H1 (cell line): ENCODE measurements at regions not wholly inside any gene's neighbourhood (a gene's known extent, or its start where the extent isn't known, plus 50 kb on each side); places are given as distances from the start of the nearest gene placed in this dataset.

Experiments
- CTCF ChIA-PET: fragments of 300-600 bp; sonication (Branson Sonifier 250); formaldehyde crosslinking; loops from one replicate; lab custom pipeline; 2021; ENCODE audit not compliant: partially characterized antibody; lab: Charles Lee
- POLR2A ChIA-PET: fragments of 300-600 bp; sonication (Branson Sonifier 250); formaldehyde crosslinking; loops from one replicate; lab custom pipeline; 2021; ENCODE audit warnings: inconsistent platforms; ENCODE audit not compliant: partially characterized antibody; lab: Charles Lee
- DNase-seq, 2 experiments: peaks; one replicate each; pipeline versions ENCODE4 v3.0.0 to v3.0.0-alpha.2; 2010 to 2022; ENCODE audit warnings: low spot score in 2 of 2, low read depth in 1 of 2, mixed read lengths in 1 of 2
- FAIRE-seq: peaks from 2 replicates; lab custom pipeline; 2011; peaks lifted over from hg19 to GRCh38; lab: Jason Lieb, UNC
- H2AFZ ChIP-seq: 2 replicates; pipeline ENCODE4 v1.8.1; 2012; ENCODE audit warnings: low read length, inconsistent platforms
- H2AK5ac ChIP-seq: 2 replicates; pipeline ENCODE4 v1.6.1; 2013; ENCODE audit warnings: low read depth, low read length
- H2BK120ac ChIP-seq: replicated peaks from 2 replicates; pipeline ENCODE3; 2013; ENCODE audit warnings: low read depth, low read length, inconsistent platforms
- H2BK12ac ChIP-seq: 2 replicates; pipeline ENCODE4 v1.6.1; 2013; ENCODE audit warnings: low read depth, low read length
- H2BK15ac ChIP-seq: 2 replicates; pipeline ENCODE4 v1.6.1; 2013; ENCODE audit warnings: low read length
- H2BK20ac ChIP-seq: 2 replicates; pipeline ENCODE4 v1.6.1; 2013; ENCODE audit warnings: low read length
- H2BK5ac ChIP-seq: 2 replicates; pipeline ENCODE4 v1.6.1; 2013; ENCODE audit warnings: low read depth, low read length
- H3K14ac ChIP-seq: 2 replicates; pipeline ENCODE4 v1.6.1; 2013; ENCODE audit warnings: inconsistent platforms; ENCODE audit not compliant: insufficient read length
- H3K18ac ChIP-seq: 2 replicates; pipeline ENCODE4 v1.6.1; 2013; ENCODE audit warnings: low read length; ENCODE audit errors: extremely low read depth
- H3K23ac ChIP-seq: 2 replicates; pipeline ENCODE4 v1.6.1; 2013; ENCODE audit warnings: inconsistent platforms; ENCODE audit not compliant: insufficient read length
- H3K23me2 ChIP-seq: 2 replicates; pipeline ENCODE4 v1.6.1; 2013; ENCODE audit warnings: low read depth, low read length
- H3K27ac ChIP-seq: 2 replicates; pipeline ENCODE4 v1.6.1; 2011; ENCODE audit warnings: low read depth, low read length, inconsistent platforms
- H3K27me3 ChIP-seq, 4 experiments: replicated peaks in 1 of 4; 1 replicate in 1 of 4; 2 replicates in 3 of 4; pipeline versions ENCODE4 v1.6.1 to v1.8.1; 2011 to 2013; ENCODE audit warnings: low read length in 3 of 4, mild to moderate bottlenecking in 3 of 4, inconsistent platforms in 2 of 4, mixed read lengths in 2 of 4, moderate library complexity in 1 of 4; ENCODE audit not compliant: control insufficient read depth in 3 of 4, insufficient read depth in 3 of 4; ENCODE audit errors: extremely low read depth in 1 of 4
- H3K36me3 ChIP-seq, 4 experiments: 2 replicates each; pipeline versions ENCODE4 v1.6.1 to v1.8.1; 2011 to 2013; ENCODE audit warnings: mild to moderate bottlenecking in 4 of 4, low read length in 3 of 4, moderate library complexity in 2 of 4, control low read depth in 1 of 4, inconsistent platforms in 1 of 4; ENCODE audit not compliant: insufficient read depth in 4 of 4, control insufficient read depth in 2 of 4
- H3K4ac ChIP-seq: replicated peaks from 2 replicates; pipeline ENCODE3; 2013; ENCODE audit warnings: low read length, low read depth, mixed read lengths, inconsistent platforms; ENCODE audit not compliant: insufficient read length
- H3K4me1 ChIP-seq, 4 experiments: replicated peaks in 1 of 4; 1 replicate in 1 of 4; 2 replicates in 3 of 4; pipeline versions ENCODE4 v1.6.1 to v1.8.1; 2011 to 2013; ENCODE audit warnings: low read length in 3 of 4, inconsistent platforms in 2 of 4, mixed read lengths in 1 of 4; ENCODE audit not compliant: insufficient read depth in 4 of 4, control insufficient read depth in 3 of 4
- H3K4me2 ChIP-seq, 2 experiments: 2 replicates each; pipeline versions ENCODE4 v1.6.1 to v1.8.1; 2011 to 2013; ENCODE audit warnings: low read depth in 2 of 2, low read length in 2 of 2, control low read depth in 1 of 2, inconsistent platforms in 1 of 2, mild to moderate bottlenecking in 1 of 2; ENCODE audit not compliant: insufficient read depth in 1 of 2
- H3K4me3 ChIP-seq, 4 experiments: fragments of 200-600, 300-600 bp in 1 of 4; sonication (generic), shearing (Covaris generic), sonication (Bioruptor Twin) in 1 of 4; 2 replicates each; pipeline versions ENCODE4 v1.5.1 to v1.8.1; 2011 to 2016; ENCODE audit warnings: low read length in 4 of 4, low read depth in 3 of 4, control low read depth in 2 of 4, inconsistent platforms in 2 of 4, mild to moderate bottlenecking in 2 of 4, mixed read lengths in 1 of 4, moderate library complexity in 1 of 4; ENCODE audit not compliant: insufficient read depth in 2 of 4; ENCODE audit errors: extremely low read depth in 1 of 4
- H3K56ac ChIP-seq: replicated peaks from 2 replicates; pipeline ENCODE3; 2013; ENCODE audit warnings: low read depth, mild to moderate bottlenecking, mixed read lengths, low read length, inconsistent platforms; ENCODE audit not compliant: insufficient read length
- H3K79me1 ChIP-seq: 2 replicates; pipeline ENCODE4 v1.6.1; 2013; ENCODE audit warnings: low read depth, low read length, control low read depth
- H3K79me2 ChIP-seq, 2 experiments: 2 replicates each; pipeline versions ENCODE4 v1.6.1 to v1.8.1; 2012 to 2013; ENCODE audit warnings: low read length in 2 of 2, mild to moderate bottlenecking in 2 of 2, inconsistent platforms in 1 of 2; ENCODE audit not compliant: insufficient read depth in 2 of 2, control insufficient read depth in 1 of 2
- H3K9ac ChIP-seq, 4 experiments: replicated peaks in 1 of 4; 1 replicate in 1 of 4; 2 replicates in 3 of 4; pipeline versions ENCODE4 v1.6.1 to v1.8.1; 2011 to 2013; ENCODE audit warnings: low read depth in 3 of 4, low read length in 3 of 4, control low read depth in 2 of 4, mild to moderate bottlenecking in 2 of 4, moderate library complexity in 2 of 4, inconsistent platforms in 1 of 4; ENCODE audit errors: extremely low read depth in 1 of 4
- H3K9me3 ChIP-seq, 2 experiments: 2 replicates each; pipeline versions ENCODE4 v1.6.1 to v1.8.1; 2012 to 2013; ENCODE audit warnings: mild to moderate bottlenecking in 2 of 2, moderate library complexity in 2 of 2, control low read depth in 1 of 2, inconsistent platforms in 1 of 2, low read depth in 1 of 2, low read length in 1 of 2, mixed read lengths in 1 of 2; ENCODE audit not compliant: insufficient read depth in 2 of 2
- H4K20me1 ChIP-seq, 2 experiments: replicated peaks in 1 of 2; 2 replicates each; pipeline versions ENCODE3 to v1.8.1; 2011 to 2013; ENCODE audit warnings: inconsistent platforms in 2 of 2, low read length in 2 of 2, mild to moderate bottlenecking in 1 of 2; ENCODE audit not compliant: insufficient read depth in 2 of 2, control insufficient read depth in 1 of 2
- H4K5ac ChIP-seq: 2 replicates; pipeline ENCODE4 v1.6.1; 2013; ENCODE audit warnings: low read length, low read depth, mixed read lengths, inconsistent platforms; ENCODE audit not compliant: insufficient read length
- H4K8ac ChIP-seq: 2 replicates; pipeline ENCODE4 v1.8.0; 2013; ENCODE audit warnings: mild to moderate bottlenecking, moderate library complexity, low read length, inconsistent platforms; ENCODE audit not compliant: insufficient read depth; ENCODE audit errors: extremely low read depth
- H4K91ac ChIP-seq: replicated peaks from 2 replicates; pipeline ENCODE3; 2013; ENCODE audit warnings: low read length, mixed read lengths, inconsistent platforms; ENCODE audit not compliant: insufficient read length
- BRCA1 ChIP-seq: IDR thresholded peaks from 2 replicates; pipeline ENCODE4 v1.6.1; 2012; ENCODE audit warnings: low read depth, low read length, improper control_type of control experiment
- CTBP2 ChIP-seq: IDR thresholded peaks from 2 replicates; pipeline ENCODE4 v1.7.0; 2011; ENCODE audit warnings: borderline replicate concordance, mild to moderate bottlenecking, moderate library complexity, mixed read lengths, low read length; ENCODE audit not compliant: insufficient read depth, insufficient read length
- EGR1 ChIP-seq: IDR thresholded peaks from 2 replicates; pipeline ENCODE4 v1.6.1; 2011; ENCODE audit warnings: low read depth, low read length, borderline replicate concordance
- GTF2F1 ChIP-seq: IDR thresholded peaks from 2 replicates; pipeline ENCODE4 v1.6.1; 2012; ENCODE audit warnings: low read depth, low read length, improper control_type of control experiment, borderline replicate concordance
- MAX ChIP-seq: IDR thresholded peaks from 2 replicates; pipeline ENCODE4 v1.6.1; 2012; ENCODE audit warnings: inconsistent platforms
- NANOG ChIP-seq: IDR thresholded peaks from 2 replicates; pipeline ENCODE4 v1.6.1; 2011; ENCODE audit warnings: low read length, low read depth, mild to moderate bottlenecking, inconsistent platforms; ENCODE audit not compliant: insufficient read depth, poor library complexity, severe bottlenecking
- POLR2A ChIP-seq, 2 experiments: IDR thresholded peaks; 1 replicate in 1 of 2; 2 replicates in 1 of 2; pipeline ENCODE4 v1.6.1; 2011; ENCODE audit warnings: low read depth in 2 of 2, low read length in 2 of 2, mild to moderate bottlenecking in 2 of 2; ENCODE audit errors: control extremely low read depth in 1 of 2
- SP1 ChIP-seq: IDR thresholded peaks from 2 replicates; pipeline ENCODE4 v1.6.1; 2011; ENCODE audit warnings: low read depth, low read length
- SRF ChIP-seq: IDR thresholded peaks from 2 replicates; pipeline ENCODE4 v1.6.1; 2011; ENCODE audit warnings: mild to moderate bottlenecking, low read depth, low read length, moderate library complexity
- YY1 ChIP-seq: IDR thresholded peaks from 2 replicates; pipeline ENCODE4 v1.6.1; 2011; ENCODE audit warnings: low read depth, mild to moderate bottlenecking, low read length
- WGBS, 2 experiments: shearing (Covaris generic) in 1 of 2; methylation state at CpG; one replicate each; pipeline versions ENCODE4 v1.1.6 to v1.1.7; 2013 to 2015; ENCODE audit warnings: low lambda C conversion rate in 2 of 2, mixed read lengths in 2 of 2, inconsistent platforms in 1 of 2, low coverage in 1 of 2, missing lambda C conversion rate in 1 of 2; ENCODE audit not compliant: insufficient replicate concordance in 2 of 2, insufficient coverage in 1 of 2, insufficient read length in 1 of 2; ENCODE audit errors: extremely low coverage in 1 of 2, missing lambda C conversion rate in 1 of 2; 5-methylcytosine and 5-hydroxymethylcytosine counted together

DNA sequence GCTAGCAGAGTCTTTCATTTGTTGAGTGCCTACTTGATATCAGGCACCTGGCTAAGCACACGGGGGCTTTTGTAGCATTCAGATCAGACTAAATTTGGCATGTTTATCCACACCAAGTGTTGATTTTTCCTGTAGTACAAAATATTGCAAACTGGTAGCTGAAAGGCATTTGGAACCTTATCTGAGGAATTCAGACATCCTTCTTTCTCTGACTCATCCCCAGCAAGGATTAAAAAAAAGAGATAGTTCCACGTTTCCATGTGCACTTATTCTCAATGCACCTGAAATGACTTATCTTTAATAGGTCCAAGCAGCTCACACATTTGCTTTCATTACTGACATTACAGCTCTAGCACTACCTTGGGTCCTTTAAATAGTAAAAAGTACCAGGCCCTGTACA is 786.0 kb upstream of the GRM7 start:
- Histone ChIP-seq H2BK15ac (no peak overlapping the region), H3K4me1 (no peaks in the 10 kb centered on the region), H3K79me2 (no peaks in the 10 kb centered on the region), H3K23ac (no peak overlapping the region), H2BK120ac (no peak overlapping the region), H3K4ac (no peak overlapping the region), H3K14ac (no peak overlapping the region), H4K20me1 (no peaks in the 10 kb centered on the region), H3K56ac (no peak overlapping the region), H2AFZ (no peak overlapping the region), H4K5ac (no peak overlapping the region), H3K9me3 (no peaks in the 10 kb centered on the region), H3K27me3 (no peaks in the 10 kb centered on the region), H2BK20ac (no peak overlapping the region), H2BK12ac (no peak overlapping the region), H3K4me2 (no peak overlapping the region), H2BK5ac (no peak overlapping the region), H3K36me3 (no peaks in the 10 kb centered on the region), H4K91ac (no peak overlapping the region), H2AK5ac (no peak overlapping the region), H3K18ac (no peak overlapping the region), H3K9ac (no peak overlapping the region), H3K79me1 (no peaks in the 10 kb centered on the region), H3K4me3 (no peak overlapping the region), H3K23me2 (no peaks in the 10 kb centered on the region), H4K8ac (no peak overlapping the region), H3K27ac (no peak overlapping the region)
- DNase-seq (no peak), FAIRE-seq (no peak)
- ChIA-PET POLR2A (no interaction called here), CTCF (no interaction called here)
- 83% methylated on average over 2 of the region's 2 CpGs; no CpG with 5 or more reads in 1 of the 2 experiments for WGBS, 2 experiments
- no peak for TF ChIP-seq BRCA1
- no peak for TF ChIP-seq NANOG
- TF ChIP-seq GTF2F1, result no peak
- no peak for TF ChIP-seq POLR2A (IDR thresholded peaks at IDR 0.05; ENCODE audit: control extremely low read depth in 1 of 2, low read depth in 2 of 2, low read length in 2 of 2)
- no peak for TF ChIP-seq SP1
- TF ChIP-seq YY1, result no peak
- no peak for TF ChIP-seq MAX
- no peak for TF ChIP-seq EGR1
- no peak for TF ChIP-seq SRF
- no peak for TF ChIP-seq CTBP2
